Kidney glomerular epithelial cell (primary cell): ENCODE measurements at regions not wholly inside any gene's neighbourhood (a gene's known extent, or its start where the extent isn't known, plus 50 kb on each side); places are given as distances from the start of the nearest gene placed in this dataset.

ENCODE experiments used
- DNase-seq: peaks from one replicate; lab custom pipeline; 2025; lab: John Stamatoyannopoulos, UW

DNA sequence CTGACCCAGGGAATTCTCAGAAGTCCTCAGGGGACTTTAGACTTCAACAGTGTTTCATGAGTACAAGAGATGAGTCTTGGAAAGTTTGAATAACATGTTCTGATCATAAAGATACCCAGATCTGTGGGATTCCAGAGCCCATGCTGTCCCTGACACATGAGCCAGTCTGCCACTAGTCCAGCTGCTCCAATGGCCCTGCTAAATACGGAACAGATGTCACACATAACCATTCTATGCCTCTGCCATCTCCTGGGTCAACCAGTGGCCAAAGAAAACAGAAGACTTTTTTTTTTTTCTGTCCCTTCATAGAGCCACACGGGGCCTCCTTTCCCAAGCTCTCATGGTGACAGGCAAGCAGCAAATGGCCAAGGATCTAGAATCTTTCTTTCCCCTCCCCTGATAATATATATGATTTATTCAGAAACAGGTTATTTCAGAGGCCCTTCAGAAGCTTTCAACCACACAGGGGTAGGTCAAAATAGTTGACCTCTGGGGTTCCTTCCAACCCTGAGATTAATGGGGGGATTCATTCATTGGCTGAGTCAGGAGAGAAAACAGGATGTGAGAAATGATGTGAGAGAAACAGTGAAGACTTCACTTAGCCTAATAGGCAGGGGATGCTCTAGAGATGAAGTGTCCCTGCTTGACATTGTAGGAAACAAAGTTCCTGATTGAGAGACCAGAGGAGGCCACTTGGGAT is 367.7 kb downstream of the CDK5RAP2 start:
- DNase-seq: no peak

DNA sequence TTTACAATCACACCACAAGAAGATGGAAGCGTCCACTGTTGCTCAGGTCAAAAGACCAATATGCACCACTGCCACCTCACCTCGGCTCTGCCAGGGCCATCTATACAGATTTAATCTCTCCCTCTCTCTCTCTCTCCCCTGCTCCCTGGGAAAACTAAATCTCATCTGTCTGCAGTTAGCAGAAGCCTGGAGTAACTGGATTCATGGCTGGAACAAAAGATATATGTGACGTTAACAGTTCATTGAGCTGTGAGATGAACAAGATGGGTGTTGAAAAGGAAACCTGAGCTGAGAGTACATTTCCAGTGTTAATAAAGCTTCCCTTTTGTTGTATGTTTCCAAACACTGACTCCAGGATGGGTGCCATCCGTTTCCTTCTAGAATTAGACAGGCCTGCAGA is 369.7 kb downstream of the CDK5RAP2 start:
- no peak for DNase-seq

DNA sequence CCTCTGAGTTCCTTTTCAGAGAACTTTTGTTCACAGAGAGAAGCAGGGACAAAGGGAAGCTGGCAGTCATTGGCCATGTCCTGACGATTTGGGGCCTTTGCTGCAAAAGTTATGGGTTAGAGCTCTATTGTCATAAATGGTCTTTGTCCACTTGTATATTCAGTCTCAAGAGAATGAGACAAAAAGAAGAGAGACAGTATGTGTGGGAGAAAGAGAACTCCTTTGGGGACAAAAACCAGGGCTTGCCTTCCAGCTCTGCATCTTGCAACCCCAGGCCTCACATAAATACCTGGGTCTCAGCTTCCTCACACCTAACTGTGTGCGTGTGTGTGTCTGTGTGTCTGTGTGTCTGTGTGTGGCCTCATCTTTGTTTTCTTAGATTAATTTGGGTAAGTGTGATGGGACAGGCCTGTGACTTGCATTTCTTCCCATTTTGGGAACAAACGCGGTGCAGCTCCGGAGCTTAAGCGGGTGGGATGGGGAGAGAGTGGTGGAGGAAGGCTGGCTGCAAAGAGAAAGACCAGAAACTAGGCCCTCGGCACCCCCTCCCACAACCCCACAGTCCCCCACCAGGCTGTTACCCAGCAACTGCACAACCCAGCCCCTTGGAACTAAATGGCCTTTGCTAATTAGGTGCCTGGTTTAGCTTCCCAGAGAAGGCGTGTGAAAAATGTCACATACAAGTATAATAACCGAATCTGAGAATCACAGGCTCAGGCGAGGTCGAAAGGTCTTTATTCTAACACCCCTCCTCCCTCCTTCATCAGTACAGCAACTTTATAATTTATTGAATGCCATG is 376.9 kb downstream of the CDK5RAP2 start:
- DNase-seq: no peak

DNA sequence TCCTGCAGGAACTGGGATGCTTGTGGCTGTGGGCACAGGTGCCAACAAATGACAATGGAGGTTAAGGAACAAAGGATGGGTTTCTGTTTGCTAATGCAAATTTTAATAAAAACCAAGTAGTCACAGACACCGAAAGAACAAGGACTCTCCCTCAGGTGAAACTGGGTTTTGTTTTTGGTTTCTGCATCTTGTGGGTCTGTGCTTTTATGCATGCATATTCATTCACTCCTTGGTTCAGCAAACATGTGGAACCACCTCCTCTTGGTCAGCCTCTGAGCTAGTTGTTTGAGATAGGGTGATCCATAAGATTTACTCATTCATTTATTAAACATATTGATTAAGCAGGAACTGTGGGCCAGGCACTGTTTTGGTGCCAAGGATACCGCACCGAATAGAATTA is 381.9 kb downstream of the CDK5RAP2 start:
- DNase-seq: no peak

DNA sequence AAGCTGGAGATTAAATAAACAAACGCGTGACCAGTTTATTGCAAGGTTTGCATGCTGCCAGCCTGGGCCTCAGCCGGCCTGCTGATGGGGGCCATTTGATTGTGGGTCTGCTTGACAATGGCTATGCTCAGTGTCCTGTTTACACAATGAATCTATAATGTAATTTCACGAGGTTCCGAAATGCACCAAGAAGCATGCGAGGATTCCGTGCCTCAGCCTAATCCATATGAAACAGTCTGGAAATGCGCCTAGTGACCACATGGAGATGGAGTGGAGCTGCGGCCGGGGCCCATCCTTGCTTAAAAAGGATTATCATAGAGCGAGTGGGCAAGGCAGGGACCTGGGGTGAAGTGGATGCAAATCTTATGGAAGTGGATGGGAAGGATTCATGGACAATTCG is 382.4 kb downstream of the CDK5RAP2 start:
- no peak for DNase-seq

DNA sequence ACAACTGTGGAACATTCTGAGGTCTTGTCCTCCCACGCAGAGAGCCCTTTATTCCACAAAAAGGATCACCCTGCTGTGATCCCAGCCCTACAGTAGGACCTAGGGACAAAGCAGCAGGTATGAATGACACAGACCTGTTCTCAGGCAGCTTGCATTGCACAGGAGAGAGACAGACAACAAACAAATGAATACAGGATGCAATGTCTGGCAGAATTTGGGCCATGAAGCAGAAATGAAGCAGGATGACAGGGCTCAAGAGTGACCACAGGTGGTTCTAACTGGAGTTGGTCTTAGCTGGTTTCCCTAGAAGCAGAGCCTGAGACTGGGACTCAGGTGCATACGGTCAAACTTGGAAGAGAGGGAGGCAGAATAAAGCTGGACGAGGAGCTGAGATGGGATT is 388.8 kb downstream of the CDK5RAP2 start:
- no peak for DNase-seq

DNA sequence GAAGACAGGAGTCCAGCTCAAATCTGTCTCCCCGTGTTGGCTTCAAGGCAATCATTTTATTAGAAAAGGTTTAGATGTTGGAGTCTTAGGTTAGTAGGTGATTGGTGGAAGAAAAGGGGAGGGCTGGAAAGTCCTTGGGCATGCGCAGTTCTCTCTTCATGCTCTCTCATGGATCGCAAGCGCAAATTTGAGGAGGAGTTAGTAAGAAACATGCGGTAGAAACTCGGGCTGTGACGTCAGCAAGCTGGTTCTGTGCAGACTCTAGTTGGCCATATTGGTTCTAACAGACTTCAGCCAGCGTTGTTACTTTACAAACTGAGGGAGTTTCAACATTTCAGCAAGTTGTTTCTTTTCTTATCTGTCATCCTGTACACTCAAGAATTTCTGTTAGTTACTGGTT is 392.2 kb downstream of the CDK5RAP2 start:
- DNase-seq: no peak

DNA sequence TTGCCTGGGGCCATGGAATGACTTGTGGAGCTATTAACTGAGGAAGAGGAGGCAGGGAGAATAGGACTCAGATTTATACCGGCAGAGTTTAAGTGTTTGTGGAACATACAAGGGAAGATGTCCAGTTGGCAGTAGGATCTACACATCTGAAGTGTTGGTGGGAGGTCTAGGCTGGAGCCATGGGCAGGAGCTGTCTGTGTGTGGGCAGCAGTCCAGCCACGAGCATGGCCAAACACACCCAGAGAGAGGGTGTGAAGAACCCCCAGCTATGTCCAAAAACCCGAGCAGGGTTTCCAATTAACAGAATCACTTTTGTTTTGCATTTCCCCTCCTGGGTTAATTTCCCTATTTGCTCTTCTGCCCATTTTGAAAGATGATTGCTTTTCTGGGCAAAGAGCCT is 393.7 kb downstream of the CDK5RAP2 start:
- DNase-seq: no peak

DNA sequence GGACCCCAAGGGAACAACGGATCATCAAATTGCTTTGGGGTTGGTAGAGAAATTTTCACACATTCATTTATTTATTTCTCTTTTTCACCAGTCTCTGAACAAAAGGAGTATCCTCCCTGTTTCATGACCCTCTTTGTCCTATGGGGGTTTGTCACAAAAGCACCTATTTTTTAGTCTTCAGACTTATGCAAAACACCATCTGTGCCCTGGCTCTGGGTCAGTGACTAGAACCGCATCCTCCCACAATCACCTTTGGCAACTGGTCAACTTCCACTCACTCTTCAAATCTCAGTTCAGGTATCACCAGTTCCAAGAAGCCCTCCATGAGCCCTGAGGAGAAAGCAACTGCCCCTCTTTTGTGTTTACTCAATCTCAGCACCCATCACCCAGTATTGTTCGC is 395.7 kb downstream of the CDK5RAP2 start:
- no peak for DNase-seq

DNA sequence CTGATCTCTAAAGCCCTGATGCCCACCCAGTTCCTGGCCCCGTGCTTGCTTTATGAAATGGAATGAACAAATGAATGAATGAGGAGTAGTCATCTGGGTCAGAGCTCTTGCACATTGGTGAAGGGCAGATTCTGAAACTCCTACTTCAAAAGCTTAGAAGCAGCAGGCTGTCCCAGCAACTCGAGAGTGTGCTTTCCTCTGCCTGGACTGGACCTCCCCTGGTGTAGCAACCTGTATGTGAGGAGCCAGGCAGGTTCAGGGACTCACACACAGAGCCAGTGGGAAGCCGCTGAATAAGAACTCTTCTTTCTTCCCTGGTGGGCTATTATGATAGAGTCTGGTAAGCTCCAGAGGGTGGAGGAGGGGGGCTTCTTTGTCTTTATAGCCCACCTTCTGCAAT is 396.4 kb downstream of the CDK5RAP2 start:
- no peak for DNase-seq

DNA sequence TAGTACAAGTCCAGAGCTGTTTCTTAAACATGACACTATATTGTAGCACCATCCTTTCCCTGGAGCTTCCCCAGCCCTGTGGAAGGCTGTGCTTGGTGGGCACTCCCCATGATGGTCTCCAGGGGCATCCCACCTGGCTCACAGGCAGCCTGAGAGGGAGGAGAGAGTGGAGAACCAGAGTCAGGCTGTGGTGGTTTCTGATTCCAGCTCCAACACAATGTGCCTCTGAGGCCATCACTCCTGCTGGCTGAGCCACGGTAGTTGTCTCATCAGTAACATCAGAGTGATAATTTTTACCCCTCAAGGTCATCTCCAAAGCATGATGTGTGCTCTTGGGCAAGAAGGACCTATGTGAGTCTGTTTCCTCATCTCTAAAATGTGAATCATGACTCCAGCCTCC is 398.0 kb downstream of the CDK5RAP2 start:
- no peak for DNase-seq

DNA sequence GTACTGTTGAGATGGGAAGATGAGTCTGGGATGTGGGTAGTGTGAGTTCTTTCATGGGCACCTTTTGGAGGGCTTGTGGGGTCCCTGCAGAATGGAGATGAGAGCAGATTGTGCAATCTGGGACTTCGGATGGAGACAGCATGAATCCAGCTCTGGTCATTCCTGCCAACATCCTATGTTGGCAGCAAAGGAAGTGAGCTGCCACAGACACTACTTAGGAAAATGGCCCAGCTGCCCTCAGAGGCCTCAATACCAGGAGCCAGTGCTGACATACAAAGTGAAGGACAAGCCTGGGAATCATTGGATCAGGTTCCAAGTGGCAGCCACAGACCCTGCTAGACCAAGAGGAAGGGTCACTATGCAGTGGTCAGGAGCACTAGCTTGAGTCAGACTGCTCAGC is 402.8 kb downstream of the CDK5RAP2 start:
- no peak for DNase-seq

DNA sequence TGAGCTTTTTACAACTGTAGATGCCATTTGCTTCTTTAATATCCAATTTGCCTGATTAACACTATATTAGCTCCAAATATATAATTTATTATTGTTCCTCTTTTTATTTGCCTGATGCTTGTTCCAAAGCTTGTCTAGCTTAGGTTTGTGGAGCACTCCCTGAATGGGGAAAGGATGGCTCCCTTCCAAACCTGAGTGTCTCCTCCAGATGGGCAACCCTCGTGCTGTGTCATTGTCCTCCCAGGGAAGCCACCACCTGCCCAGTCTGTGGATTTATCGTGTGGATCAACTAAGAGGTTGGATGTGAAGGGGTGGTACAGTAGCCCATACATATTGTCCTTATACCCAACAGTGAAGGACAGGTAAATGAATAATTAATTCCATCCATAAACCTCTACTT is 404.9 kb downstream of the CDK5RAP2 start:
- DNase-seq: no peak

DNA sequence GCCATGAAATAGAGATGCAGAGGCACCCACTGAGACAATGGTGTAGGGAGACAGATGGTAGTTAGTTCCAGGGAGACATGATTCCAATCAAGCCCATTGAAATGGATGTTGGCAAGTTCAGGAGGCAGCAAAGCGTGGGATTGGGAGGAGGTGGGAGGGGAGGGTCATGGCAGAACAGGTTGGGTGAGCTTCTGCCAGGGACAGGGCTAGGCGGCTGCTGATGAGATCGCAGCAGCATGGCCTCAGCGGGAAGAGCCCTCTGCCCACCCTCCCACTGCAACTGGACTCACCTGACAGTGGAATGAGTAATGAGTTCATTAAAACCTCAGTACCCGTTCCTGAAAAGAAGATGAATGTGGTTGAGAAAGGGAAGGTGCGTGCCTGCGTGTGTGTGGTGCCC is 418.2 kb downstream of the CDK5RAP2 start:
- DNase-seq: no peak

DNA sequence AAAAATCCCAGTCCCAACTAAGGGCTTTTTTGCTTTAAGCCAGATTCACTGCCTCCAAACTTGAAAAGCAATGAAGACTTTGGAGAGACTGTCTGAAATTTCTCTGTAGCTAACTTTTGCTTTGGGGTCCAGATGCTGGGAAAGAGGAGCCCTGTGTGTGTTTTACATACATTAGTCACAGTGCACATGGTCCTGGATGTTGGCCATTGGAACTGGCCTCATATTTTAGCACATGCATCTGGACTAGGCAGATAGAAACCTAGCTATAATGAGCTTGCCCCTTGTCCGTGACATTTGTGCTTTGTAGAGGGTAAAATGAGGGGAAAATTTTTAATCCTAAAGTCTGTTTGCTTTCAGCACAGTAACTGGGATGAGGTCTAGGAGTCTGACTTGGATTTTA is 421.7 kb downstream of the CDK5RAP2 start:
- DNase-seq: no peak

DNA sequence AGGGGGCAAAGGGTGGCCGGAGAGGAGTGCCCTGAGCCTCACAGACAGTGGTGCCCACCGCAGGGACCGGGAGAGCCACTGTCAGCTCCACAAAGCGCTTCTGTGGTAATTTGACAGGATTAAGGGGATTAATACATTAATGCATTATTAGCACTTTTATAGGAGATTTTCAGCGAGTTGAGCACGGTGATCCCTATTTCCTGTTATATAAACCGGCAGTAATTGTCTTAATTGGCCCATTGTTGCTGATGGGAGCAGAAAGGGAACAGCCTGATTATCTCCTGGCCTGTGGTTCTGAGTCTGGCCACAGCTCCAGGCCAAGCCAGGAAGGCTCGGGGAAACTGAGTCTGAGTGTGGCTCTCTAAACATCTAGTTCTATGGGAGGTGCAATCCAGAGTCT is 423.6 kb downstream of the CDK5RAP2 start:
- DNase-seq: no peak

DNA sequence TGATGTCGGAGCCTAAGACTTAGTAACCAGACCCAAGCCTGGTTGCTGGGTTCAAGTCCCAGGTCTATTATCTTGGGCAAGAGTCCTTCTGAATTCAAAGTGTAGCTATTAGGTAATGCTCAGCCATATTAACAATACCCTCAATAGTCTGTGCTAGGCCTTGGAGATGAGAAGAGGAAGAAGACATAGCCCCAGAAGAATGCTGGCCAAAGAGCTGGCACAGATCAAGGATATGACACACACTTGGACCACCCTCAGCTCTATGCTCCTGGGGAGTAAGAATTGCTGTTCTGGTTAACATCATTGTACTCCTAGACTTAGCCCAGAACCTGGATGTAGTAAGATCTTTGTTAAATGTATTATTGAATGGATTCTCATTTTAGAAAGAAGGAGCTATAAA is 426.7 kb downstream of the CDK5RAP2 start:
- no peak for DNase-seq

DNA sequence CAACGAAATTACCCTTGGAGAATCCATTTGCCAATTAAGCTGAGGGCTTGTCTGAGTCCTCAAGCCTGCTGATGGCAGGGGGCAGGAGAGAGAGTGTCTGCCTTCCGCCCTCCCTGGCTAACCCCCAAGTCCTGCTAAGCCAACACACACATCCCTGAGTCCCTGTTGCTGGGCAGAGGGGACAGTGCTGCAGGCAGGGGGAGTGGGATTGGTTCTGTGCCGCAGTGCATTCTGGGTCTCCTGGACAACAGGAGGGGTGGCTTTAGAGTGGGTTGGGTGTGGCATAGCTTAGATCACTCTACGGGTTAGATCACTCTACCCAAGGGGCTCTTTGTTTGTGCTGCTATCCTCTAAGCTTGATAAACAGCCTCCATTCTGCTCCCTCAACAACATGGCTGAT is 427.7 kb downstream of the CDK5RAP2 start:
- no peak for DNase-seq

DNA sequence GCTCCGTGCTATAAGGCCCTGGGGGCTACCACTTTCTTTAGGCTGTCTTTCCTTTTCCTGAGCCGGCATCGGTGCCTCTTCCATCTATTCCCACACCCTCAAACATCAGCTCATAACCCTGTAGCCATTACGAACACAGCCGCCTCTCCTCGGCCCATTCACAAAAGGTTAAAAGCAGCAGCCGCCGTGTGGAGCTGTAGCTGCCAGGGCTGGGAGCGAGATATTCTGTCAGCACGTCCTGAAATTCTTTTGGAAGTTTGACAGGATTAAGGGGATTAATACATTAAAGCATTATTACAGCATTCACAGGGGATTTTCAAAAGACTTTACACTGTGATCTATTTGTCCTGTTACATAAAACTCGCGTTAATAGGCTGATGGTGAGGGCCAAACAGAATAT is 428.2 kb downstream of the CDK5RAP2 start:
- DNase-seq: no peak

DNA sequence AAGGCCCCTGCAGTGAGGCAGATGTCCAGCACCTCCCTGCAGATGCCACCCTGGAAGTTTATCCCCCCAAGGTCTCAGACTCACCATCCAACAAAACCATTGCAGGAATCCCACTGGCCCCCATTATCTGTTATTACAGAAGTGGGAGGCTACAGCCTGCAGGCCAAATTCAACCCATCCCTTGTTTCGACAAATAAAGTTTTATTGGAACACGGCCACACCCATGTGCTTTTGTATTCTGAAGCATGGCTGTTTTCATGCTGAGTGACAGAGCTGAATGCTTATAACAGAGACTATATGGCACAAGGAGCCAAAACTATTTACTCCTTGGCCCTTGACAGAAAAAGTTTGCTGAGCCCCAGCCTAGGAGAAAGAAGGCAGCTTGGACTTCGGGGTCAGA is 428.8 kb downstream of the CDK5RAP2 start:
- DNase-seq: no peak

DNA sequence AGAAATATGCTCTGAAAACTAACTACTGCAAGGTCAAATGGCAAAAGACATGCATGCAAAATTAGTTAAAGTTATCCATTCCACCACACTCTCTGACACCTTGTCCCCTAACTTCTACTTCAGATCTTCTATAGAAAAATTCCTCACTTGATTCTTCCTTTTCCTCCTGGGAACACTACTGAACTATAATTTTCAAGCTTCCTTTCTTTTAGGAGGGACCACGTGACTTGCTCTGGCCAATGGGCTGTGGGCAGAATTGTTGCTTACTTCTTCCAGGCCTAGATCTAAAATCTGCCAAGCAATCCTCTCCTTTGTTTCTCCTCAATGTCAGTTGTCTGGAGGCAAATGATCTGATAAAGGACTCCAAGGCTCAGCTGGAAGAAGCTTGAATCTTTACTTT is 441.0 kb downstream of the CDK5RAP2 start:
- no peak for DNase-seq

DNA sequence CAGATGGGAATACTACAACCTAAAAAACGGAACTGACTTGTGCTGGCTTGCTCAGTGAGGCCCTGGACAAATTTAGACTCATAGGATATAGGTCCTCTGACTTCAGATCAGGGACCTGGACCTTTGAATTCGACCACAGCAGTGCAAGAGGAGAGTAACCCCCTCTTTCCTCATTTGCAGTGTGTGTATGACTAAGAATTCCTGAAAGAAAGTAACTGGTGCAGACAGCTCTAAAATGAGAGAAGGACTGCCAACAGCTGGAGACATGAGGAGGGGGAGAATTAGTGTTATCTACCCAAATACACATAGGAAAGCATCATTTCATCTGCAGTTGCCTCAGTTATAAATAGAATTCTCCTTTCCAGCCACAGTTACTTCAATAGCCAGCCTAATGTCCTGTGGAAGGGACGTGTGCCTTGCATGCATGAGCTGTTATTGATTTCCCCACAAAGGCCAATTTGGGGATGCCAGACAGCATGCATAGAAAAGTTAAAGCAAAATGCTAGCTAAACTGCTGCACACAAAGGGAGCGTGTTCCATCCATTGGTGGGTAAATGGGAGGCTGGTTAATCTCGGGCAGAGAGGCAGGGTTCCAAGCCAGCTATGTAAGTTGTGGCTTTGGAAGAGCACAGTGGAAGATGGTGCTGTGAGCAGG is 442.7 kb downstream of the CDK5RAP2 start:
- DNase-seq: no peak

DNA sequence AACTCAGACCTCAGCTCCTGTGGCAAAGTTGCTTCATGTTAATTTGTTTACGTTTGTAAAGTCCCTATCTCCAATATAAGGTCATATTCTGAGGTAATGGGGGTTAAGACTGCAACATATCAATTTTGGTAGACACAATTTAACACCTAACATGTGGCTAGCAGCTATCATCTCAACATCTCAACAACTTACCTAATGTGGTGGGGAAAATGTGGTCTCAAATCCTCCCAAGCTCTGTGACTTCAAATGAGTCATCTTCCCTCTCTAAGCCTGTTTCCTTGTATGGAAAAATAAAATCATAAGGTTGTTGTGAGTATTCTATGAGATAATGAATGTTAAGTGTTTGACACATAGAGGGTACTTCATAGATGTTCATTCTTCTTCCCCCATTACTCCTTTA is 443.3 kb downstream of the CDK5RAP2 start:
- DNase-seq: no peak
